HCT116 (cell line): ENCODE measurements at regions not wholly inside any gene's neighbourhood (a gene's known extent, or its start where the extent isn't known, plus 50 kb on each side); places are given as distances from the start of the nearest gene placed in this dataset.

ENCODE experiments used
- ATAC-seq: fragments of 200-7000 bp; cut with Tn5 transposase; 2 replicates; pipeline ENCODE4 v1.9.1; 2020; ENCODE audit warnings: mild to moderate bottlenecking, moderate library complexity
- BruUV-seq: library from RNA; stranded (reverse); fragments of 400-500 nt; replicated peaks from 2 replicates; lab custom pipeline; 2021; lab: Mats Ljungman, UMichigan
- CTCF ChIA-PET: fragments of 300-600 bp; sonication (Branson Sonifier 250); formaldehyde crosslinking; loops from one replicate; lab custom pipeline; 2021; ENCODE audit warnings: antibody characterized with exemption; lab: Charles Lee
- POLR2A ChIA-PET: fragments of 300-600, 350-600 bp; sonication (Branson Sonifier 250); formaldehyde crosslinking; loops from one replicate; lab custom pipeline; 2021; ENCODE audit warnings: antibody characterized with exemption; lab: Charles Lee
- RAD21 ChIA-PET, 2 experiments: fragments of 300-600 bp; sonication (Branson Sonifier 250); formaldehyde crosslinking; loops; one replicate each; lab custom pipeline; 2023; ENCODE audit warnings: low total read pairs in 2 of 2; ENCODE audit not compliant: uncharacterized antibody in 2 of 2, unreplicated experiment in 2 of 2, low non-redundant PET in 1 of 2; lab: Charles Lee
- DNase-seq: peaks from one replicate; pipeline ENCODE4 v3.0.0-alpha.2; 2010; ENCODE audit warnings: low read depth, low spot score
- H2AFZ ChIP-seq: fragments of 200-600 bp; shearing (Covaris generic), sonication (generic); 2 replicates; pipeline ENCODE4 v1.6.1; 2017; ENCODE audit warnings: low read depth, mixed run types, mixed read lengths, antibody characterized with exemption, low read length; ENCODE audit not compliant: poor library complexity, severe bottlenecking
- H3K27ac ChIP-seq: 2 replicates; pipeline ENCODE4 v1.5.1; 2012; ENCODE audit warnings: low read depth, low read length
- H3K27me3 ChIP-seq: fragments of 200-600 bp; sonication (generic); 2 replicates; pipeline ENCODE4 v1.6.1; 2016; ENCODE audit warnings: mixed run types, low read length, mixed read lengths; ENCODE audit not compliant: insufficient read depth
- H3K36me3 ChIP-seq, 2 experiments: fragments of 200-500 bp in 1 of 2; fragments of 200-600 bp in 1 of 2; sonication (Bioruptor generic) in 1 of 2; sonication (generic) in 1 of 2; 2 replicates each; pipeline versions ENCODE4 v1.5.1 to v1.6.1; 2014 to 2016; ENCODE audit warnings: low read length in 2 of 2, inconsistent platforms in 1 of 2, mixed read lengths in 1 of 2, mixed run types in 1 of 2; ENCODE audit not compliant: insufficient read depth in 2 of 2, control insufficient read depth in 1 of 2
- H3K4me1 ChIP-seq, 2 experiments: fragments of 200-600 bp in 1 of 2; sonication (generic) in 1 of 2; 2 replicates each; pipeline versions ENCODE4 v1.5.1 to v1.6.1; 2012 to 2017; ENCODE audit warnings: low read length in 2 of 2, inconsistent platforms in 1 of 2, mild to moderate bottlenecking in 1 of 2, mixed read lengths in 1 of 2, mixed run types in 1 of 2, moderate library complexity in 1 of 2; ENCODE audit not compliant: insufficient read depth in 2 of 2, control insufficient read depth in 1 of 2
- H3K4me2 ChIP-seq: fragments of 200-600 bp; sonication (generic); 2 replicates; pipeline ENCODE4 v1.6.1; 2017; ENCODE audit warnings: mixed run types, low read length, mixed read lengths
- H3K4me3 ChIP-seq, 2 experiments: fragments of 200-600 bp in 1 of 2; sonication (generic) in 1 of 2; replicated peaks in 1 of 2; 2 replicates each; pipeline ENCODE4 v1.5.1; 2011 to 2016; ENCODE audit warnings: low read length in 2 of 2, control low read depth in 1 of 2, low read depth in 1 of 2, mild to moderate bottlenecking in 1 of 2, mixed read lengths in 1 of 2, mixed run types in 1 of 2
- H3K79me2 ChIP-seq: fragments of 200-600 bp; sonication (generic); 2 replicates; pipeline ENCODE4 v1.6.1; 2017; ENCODE audit warnings: mild to moderate bottlenecking, mixed run types, low read length, moderate library complexity, mixed read lengths; ENCODE audit not compliant: insufficient read depth
- H3K9ac ChIP-seq: fragments of 200-600 bp; sonication (generic); 2 replicates; pipeline ENCODE4 v1.6.1; 2016; ENCODE audit warnings: low read length, mixed read lengths
- H3K9me2 ChIP-seq: fragments of 200-600 bp; sonication (generic), shearing (Covaris generic); 2 replicates; pipeline ENCODE4 v1.6.1; 2017; ENCODE audit warnings: mixed run types, mild to moderate bottlenecking, moderate library complexity; ENCODE audit not compliant: insufficient read depth
- H3K9me3 ChIP-seq, 2 experiments: fragments of 200-500 bp in 1 of 2; fragments of 200-600 bp in 1 of 2; sonication (Bioruptor generic) in 1 of 2; sonication (generic) in 1 of 2; 2 replicates each; pipeline ENCODE4 v1.6.1; 2014 to 2017; ENCODE audit warnings: low read length in 2 of 2, mixed read lengths in 2 of 2, inconsistent platforms in 1 of 2, low read depth in 1 of 2, mild to moderate bottlenecking in 1 of 2, mixed run types in 1 of 2, moderate library complexity in 1 of 2; ENCODE audit not compliant: control insufficient read depth in 1 of 2, insufficient read depth in 1 of 2
- H4K20me1 ChIP-seq: fragments of 200-600 bp; sonication (generic), shearing (Covaris generic); 2 replicates; pipeline ENCODE4 v1.6.1; 2017; ENCODE audit warnings: mixed run types, mild to moderate bottlenecking, moderate library complexity; ENCODE audit not compliant: insufficient read depth
- CEBPB ChIP-seq: IDR thresholded peaks from 2 replicates; pipeline ENCODE4 v1.6.1; 2012; ENCODE audit warnings: low read depth
- CTCF ChIP-seq, 3 experiments: fragments of 200-600 bp in 1 of 3; sonication (generic) in 1 of 3; IDR thresholded peaks in 2 of 3; conservative IDR thresholded peaks in 1 of 3; 2 replicates each; pipeline ENCODE4 v1.5.1; 2012 to 2017; ENCODE audit warnings: low read depth in 2 of 3, low read length in 2 of 3, antibody characterized with exemption in 1 of 3, borderline replicate concordance in 1 of 3, control low read depth in 1 of 3, mild to moderate bottlenecking in 1 of 3, mixed read lengths in 1 of 3, mixed run types in 1 of 3, moderate library complexity in 1 of 3; ENCODE audit not compliant: insufficient read depth in 1 of 3
- POLR2AphosphoS5 ChIP-seq: IDR thresholded peaks from 2 replicates; pipeline ENCODE4 v1.6.1; 2011; ENCODE audit warnings: mild to moderate bottlenecking, low read depth, low read length, moderate library complexity
- SIN3A ChIP-seq: IDR thresholded peaks from 2 replicates; pipeline ENCODE4 v1.6.1; 2012; ENCODE audit warnings: low read depth
- ZNF274 ChIP-seq: fragments of 200-500 bp; sonication (Bioruptor generic); IDR thresholded peaks from 2 replicates; pipeline ENCODE4 v1.6.1; 2014; ENCODE audit warnings: mild to moderate bottlenecking, low read depth, low read length, inconsistent platforms
- intact Hi-C: fragments of 100-400 bp; cut with micrococcal nuclease; formaldehyde crosslinking; loops from 2 replicates; pipeline ENCODE4 v1.10.0; 2022

DNA sequence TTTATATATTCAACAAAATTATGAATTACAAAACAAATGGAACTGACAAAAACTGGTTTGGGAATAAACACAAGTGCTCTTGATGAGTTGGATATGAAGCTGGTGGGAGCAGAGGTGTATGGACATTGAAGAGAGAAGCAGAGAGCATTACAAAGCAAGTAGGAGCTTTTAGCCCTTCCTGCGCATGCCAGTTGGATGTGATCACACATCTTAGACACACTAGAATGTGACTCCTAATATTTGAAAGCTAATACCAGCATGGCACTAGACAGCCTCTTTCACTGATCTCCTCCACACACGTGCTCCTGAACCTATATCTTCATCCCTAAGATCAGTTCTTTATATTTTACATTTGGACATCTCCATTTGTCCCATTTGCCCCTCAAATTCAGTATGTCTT is 298.1 kb downstream of the MTX2 start:
- no peaks in the 10 kb centered on the region for H3K9me3 ChIP-seq
- ChIA-PET RAD21 (no interaction called here), POLR2A (no interaction called here), CTCF (interaction anchor here (1.7 kb wide), 1 partner anchor 13 kb away, joined by 12 read pairs; no protein-coding TSS in a partner anchor)
- H3K27ac ChIP-seq: no peak overlapping the region
- H3K4me2 ChIP-seq: no peak overlapping the region
- H3K9ac ChIP-seq: no peak overlapping the region
- H4K20me1 ChIP-seq: no peaks in the 10 kb centered on the region
- H3K9me2 ChIP-seq: no peaks in the 10 kb centered on the region
- H2AFZ ChIP-seq: no peak overlapping the region
- ATAC-seq (no peak), DNase-seq (no peak)
- no peak overlapping the region for H3K4me3 ChIP-seq
- TF ChIP-seq ZNF274 (no peak), SIN3A (no peak), CTCF (IDR thresholded peaks at IDR 0.05 in 2 of 3, conservative IDR thresholded peaks at IDR 0.05 in 1 of 3; ENCODE audit: borderline replicate concordance in 1 of 3, insufficient read depth in 1 of 3, low read depth in 2 of 3, low read length in 2 of 3) (no peak), POLR2AphosphoS5 (no peak)
- BruUV-seq: no TSS peak
- H3K36me3 ChIP-seq: no peaks in the 10 kb centered on the region
- intact Hi-C loops: no loop called here
- no peaks in the 10 kb centered on the region for H3K79me2 ChIP-seq
- no peaks in the 10 kb centered on the region for H3K27me3 ChIP-seq
- peaks cover 3 to 7% of the 10 kb centered on the region in 2 experiments; a peak in 2 of 4 replicates for H3K4me1 ChIP-seq

DNA sequence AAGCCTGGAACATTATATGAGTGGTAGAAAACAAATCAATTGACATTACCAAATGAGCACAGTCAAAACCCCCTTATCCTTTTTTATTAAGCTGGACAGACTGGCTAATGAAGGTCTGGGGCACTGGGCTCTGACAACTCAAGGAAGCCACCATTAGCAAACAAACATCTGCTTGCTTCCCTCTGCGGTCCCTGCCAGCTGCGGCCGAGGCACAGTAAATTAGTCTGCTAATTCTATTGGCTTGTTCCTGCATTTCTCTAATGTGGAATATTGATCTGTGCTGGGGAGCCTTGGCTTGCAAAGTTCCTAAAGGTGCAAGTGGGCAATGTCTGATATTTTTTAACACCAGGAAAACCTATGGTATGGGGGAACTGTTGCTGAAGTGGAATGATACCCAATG is 300.3 kb downstream of the MTX2 start:
- POLR2A ChIA-PET: no interaction called here
- no TSS peak for BruUV-seq
- no peaks in the 10 kb centered on the region for H3K9me3 ChIP-seq
- RAD21 ChIA-PET: no interaction called here
- H3K36me3 ChIP-seq: no peaks in the 10 kb centered on the region
- no peak overlapping the region for H2AFZ ChIP-seq
- H3K79me2 ChIP-seq: no peaks in the 10 kb centered on the region
- H3K4me2 ChIP-seq: no peak overlapping the region
- CTCF ChIA-PET: no interaction called here
- H3K9me2 ChIP-seq: no peaks in the 10 kb centered on the region
- H3K9ac ChIP-seq: no peak overlapping the region
- no peak for DNase-seq
- intact Hi-C loops: no loop called here
- no peaks in the 10 kb centered on the region for H3K4me1 ChIP-seq
- no peak for ATAC-seq
- no peaks in the 10 kb centered on the region for H4K20me1 ChIP-seq
- H3K27me3 ChIP-seq: no peaks in the 10 kb centered on the region
- TF ChIP-seq CEBPB (no peak), POLR2AphosphoS5 (no peak), SIN3A (no peak)
- TF ChIP-seq, all 23 proteins: peak for 0
- H3K4me3 ChIP-seq: no peak overlapping the region
- no peak overlapping the region for H3K27ac ChIP-seq
